Activated naive CD8-positive, alpha-beta T cell treated with anti-CD3 and anti-CD28 coated beads, Interleukin-2, amount 50 U/mL, for 16 hours (primary cell): ENCODE measurements at regions not wholly inside any gene's neighbourhood (a gene's known extent, or its start where the extent isn't known, plus 50 kb on each side); places are given as distances from the start of the nearest gene placed in this dataset.

Experiments
- DNase-seq: peaks from one replicate; pipeline ENCODE4 v3.0.0-alpha.2; 2020; ENCODE audit warnings: low read depth, low spot score

DNA sequence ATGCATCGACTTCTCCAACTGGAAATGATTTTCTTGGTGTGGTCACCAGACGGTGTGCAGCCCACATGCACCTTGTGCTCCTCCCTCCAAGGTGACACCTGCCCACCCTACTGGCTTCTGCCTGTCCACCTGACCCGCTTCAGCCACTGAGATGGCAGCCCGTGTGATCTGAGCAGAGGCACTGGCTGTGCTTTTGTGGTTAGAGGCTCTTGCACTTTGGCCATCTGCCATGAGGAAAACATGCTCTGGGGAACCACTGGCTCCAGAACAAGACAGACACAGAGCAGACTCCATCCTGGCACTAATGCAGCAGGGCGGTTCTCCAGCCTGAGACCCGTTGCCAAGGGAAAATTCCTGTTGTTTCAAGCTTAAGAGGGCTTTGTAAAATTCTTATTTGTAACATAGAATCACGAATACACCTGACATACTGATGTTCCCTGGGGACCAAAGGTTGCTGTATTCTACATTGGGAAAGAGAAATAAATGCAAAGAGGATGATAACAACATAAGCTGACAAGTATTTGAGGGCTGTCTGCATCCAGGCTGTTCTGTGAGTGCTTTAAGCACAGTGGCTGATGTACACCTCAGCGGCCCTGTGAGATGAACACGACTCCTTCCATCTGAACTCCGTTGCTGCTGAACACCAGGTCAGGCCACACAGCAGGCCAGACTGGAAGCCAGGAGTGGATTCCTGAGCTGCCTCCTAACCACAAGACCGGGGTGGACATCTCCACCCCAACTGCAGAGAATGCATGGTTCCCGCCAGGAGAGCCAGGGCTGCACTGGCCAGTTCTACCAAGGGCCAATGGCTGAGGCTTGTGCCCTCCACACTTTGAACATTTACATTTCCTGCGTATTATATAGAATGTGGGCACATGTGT lies 820.4 kb downstream of the GALR1 start:
- DNase-seq = no peak

DNA sequence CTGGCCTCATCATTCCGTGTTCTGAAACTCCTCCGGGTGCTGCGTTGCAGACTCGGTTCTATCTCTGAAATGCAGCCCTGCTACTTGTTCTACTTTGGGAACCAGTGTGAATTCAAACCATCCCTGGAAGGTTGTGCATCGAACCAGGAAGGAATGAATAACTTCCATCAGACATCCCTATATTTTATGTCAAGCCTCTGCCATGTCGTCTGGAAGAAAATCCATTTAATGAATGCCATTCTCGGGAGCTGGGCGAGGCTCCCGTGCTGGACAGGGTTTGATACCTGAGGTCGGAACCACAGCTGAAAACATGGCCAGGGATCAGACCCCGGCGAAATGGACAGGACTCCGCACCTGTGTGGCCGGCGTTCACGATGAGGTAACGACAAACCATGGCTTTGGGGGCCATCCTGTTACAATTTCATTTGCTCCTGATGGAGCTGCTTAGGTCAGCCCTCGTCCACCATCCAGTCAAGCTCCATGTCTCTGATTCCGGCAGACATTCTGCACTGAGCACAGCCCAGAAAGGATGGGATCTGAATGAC lies 821.6 kb downstream of the GALR1 start:
- DNase-seq = no peak

DNA sequence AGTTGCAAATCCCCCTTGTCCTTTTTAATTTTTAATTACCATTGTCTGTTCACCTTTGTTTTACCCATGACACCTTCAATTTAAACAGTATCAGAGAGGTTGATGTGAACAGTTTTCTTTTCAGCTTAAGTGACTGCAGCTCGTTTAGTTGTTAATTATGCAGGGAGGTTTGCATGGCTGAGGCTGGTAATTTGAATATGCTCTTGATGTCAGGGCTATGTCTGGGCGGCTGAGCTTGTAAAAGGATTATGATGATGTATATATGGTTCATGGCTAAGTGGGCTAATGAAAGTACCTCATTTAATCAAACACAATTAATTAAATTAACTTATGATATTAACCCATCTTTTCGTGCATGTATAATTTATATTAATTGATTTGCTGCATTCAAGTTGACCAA lies 822.1 kb downstream of the GALR1 start:
- DNase-seq = no peak

DNA sequence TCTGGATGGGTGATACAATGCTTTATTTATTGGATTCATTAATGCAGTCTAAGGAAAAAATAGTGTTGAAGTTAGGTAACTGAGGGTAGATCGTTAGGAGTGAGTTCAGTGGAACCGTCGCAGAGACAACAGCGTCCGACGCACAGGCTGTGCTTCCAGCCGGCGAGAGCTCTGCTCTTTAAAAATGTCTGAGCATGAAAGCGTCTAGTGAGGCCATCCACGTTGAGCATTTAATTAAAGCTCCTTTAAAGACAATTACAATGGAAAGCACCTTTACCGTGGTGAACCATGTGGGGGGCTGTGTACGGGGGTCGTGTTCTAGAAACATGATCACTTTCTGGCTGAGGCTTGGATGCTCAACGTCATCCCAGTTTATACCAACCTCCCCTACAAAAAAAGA lies 822.7 kb downstream of the GALR1 start:
- no peak for DNase-seq

DNA sequence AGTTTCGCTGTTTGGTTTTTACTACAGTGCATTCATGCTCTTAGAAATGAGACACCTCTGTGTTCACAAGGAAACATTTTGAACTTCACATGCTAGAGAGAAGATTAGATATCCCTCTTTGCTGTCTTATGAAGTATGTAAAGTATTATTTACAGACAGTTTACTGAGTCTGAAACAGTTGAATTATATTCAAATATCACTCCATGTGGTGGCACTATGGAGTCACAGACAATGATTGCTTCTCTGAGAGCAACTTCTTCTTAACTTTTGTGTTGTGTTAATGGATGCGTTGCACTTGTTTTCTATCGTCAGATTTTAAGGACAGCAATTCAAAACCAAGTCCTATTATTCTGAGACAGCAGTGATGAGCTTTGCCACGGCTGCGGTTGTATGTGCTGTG lies 823.6 kb downstream of the GALR1 start:
- no peak for DNase-seq

DNA sequence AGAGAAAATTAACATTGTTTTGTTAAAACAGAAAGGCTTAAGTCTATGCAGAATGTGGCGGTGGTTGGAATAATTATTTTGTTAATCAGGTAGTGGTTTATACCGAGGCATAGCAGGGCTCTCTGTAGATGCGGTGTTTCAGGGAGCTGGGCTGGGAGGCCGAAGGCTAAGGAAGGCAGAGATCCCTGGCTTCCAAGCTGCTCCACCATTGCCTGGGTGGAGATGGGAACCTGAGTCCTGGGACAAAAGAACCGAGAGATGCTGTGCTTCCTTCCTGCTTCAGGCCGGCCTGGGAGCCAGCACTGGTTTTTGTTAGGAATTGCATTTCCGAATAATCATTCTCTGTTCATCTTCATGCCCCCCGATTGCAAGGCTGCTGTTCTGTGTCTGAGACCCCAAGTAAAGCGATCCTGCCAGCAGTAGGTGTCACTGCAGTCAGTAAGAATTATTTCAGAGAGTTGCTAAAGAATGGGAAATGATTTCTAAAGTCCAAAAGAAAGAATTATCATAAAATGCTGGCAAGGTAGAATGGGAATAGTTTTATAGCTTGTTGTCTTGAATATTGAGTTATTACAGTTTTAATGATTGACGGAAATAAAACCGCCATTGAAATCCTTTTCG lies 824.9 kb downstream of the GALR1 start:
- DNase-seq = no peak

DNA sequence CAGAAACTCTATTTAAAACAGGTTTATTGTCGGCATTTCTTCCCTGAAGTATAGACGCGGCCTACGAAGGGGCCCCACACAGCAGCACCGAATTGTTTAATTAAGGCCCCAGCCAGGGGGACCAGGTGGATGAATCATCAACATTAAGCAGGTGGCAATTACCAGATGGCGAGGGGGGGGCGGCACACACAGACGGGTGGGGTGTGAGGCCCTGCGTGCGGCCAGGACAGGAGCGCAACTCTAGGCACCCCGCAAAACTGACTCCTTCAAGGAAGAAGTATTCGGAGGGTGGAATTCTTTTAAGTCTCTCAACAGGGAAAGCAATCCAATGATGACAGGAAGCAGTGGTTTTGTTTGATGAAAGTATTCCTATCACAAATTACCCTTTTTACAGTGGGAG lies 830.4 kb downstream of the GALR1 start:
- DNase-seq = no peak

DNA sequence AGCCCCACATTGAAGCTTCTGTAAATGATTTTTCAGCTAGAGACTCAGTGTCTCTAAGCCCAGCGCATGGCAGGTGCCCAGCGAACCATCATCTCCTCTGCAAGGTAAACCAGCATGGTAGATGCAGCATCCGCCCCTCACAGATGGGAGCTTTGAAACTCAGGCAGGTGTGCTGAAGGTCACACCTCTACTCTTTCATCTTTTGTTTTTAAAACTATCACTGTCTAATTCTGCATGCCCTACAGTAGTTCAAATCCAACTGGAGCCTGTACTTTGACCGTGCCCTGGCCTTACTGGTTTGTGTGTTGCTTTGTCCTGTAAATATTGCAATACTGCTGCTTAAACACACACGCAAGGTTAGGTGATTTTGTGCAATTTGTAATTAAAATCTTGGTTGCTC lies 831.1 kb downstream of the GALR1 start:
- DNase-seq = no peak

DNA sequence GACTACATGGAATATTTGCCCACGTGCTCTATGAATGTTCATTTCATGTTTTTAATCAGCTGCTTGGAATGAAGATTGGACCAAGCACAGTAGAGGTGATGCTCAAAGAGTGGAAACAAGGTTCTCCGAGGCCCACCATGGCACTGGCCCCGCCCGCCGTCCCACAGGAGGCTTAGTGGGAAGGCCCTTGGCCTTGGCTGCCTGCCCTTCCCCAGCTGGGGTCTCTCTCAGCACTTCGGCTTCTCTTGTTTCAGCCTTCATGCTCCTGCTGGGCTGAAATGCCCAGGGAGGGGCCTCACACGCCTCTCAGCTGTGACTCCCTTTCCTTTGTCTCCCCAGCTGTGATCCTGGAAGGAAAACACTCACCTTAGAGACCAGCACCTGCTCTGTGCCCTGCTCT lies 833.2 kb downstream of the GALR1 start:
- no peak for DNase-seq

DNA sequence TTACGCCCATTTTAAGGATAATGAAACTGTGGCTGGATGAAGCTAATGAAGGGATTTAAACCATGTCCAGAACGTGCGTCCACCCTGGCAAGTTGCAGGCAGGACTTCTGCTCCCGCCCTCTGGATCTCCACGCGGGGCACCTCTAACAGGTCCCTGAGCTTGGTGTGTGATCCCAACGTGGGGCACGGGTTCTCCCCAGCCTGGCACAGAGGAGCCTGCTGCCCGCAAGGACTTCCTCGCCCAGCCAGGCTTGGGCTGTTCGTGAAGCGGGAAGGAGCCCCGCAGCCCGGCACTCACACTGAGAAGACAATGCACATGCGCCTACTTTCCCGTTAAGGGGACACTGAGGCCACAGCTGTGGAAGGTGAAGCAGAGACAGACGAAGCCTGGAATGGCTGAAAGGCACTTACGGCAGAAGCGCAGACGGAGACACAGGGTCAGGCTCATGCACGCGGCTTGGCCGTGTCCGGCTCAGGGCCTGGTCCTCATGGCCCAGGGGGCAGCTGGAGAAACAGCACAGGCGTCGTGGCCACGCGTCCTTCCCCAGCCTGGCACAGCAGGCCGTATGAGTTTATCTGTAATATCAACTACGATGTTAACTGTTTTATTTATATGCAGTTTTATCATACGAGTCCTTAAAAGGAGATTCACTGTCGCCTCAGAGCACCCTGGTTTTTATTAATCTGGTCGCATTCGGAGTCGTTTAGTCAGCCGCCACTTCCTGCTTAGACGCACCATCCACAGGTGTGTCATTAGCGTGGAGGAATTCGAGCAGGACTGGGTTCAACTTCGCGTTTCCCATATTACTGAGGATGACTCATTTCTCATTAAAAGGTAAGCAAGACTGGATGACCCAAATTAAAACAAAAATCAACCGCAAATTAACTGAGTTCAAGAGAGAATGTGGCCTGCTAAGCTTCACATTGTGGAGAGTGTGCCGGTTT lies 835.9 kb downstream of the GALR1 start:
- no peak for DNase-seq

DNA sequence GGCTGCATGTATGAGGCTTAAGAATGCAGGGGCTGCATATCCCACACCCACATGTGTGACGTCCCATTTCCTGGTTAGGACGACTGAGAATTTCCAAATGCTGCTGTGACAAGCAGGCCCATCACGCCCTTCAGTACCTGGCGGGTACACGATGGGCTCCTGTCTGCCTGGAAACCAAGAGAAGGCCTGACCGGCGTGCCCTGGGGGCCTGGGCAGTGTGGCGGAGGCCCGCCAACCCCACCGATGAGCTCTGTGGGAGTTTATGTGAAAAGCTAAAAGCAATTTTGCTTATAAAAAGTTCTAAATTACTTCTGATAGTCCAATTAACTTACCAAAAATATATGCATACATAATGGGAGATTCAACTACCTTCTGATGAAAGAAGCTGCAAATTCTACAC lies 837.3 kb downstream of the GALR1 start:
- no peak for DNase-seq

DNA sequence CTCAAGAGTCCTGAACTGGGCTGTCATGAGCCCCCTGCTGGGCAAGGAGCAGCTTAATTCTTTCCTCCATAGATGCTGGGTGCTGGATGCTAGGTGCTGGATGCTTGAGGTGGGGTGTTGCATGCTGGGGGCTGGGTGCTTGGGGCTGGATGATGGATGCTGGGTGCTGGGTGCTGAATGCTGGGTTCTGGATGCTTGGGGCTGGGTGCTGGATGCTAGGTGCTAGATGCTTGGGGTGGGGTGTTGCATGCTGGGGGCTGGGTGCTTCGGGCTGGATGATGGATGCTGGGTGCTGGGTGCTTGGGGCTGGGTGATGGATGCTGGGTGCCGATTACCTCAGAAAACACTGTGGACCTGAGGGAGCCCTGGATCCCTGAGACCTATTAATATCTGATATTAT lies 837.7 kb downstream of the GALR1 start:
- no peak for DNase-seq

DNA sequence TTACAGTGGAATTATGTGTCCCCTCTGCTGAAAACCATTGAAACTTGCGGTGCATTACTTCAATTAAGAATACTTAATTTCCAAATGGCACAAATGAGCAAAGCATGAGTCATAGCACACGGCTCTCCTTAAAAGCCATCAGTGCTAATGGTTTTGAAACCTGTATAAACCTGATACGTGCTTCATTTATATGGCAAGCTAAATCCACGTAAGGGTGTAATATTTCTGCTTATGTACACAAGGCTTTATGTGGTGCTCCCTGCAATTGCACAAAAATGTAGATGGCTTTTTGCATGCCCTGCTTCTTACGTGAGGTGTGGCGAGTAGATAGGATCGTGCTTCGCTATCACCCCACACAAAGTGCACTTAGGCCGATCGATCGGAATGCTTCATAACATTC lies 840.9 kb downstream of the GALR1 start:
- DNase-seq = no peak

DNA sequence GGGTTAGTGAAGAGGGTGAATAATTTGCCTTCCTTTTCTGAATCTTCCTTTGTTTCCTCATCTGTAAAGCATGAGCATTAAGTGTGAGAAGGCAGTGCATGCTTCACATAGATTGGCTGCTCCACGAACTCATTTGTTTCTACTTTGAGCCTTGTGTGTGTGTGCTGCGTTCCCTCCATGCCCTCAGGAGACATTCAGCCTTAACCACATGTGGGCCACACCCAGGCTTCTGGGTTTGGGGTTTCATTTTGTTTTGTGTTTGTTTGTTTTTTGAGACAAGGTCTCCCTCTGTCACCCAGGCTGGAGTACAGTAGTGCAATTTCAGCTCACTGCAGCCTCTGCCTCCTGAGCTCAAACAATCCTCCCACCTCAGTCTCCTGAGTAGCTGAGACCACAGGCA lies 843.3 kb downstream of the GALR1 start:
- DNase-seq = no peak

DNA sequence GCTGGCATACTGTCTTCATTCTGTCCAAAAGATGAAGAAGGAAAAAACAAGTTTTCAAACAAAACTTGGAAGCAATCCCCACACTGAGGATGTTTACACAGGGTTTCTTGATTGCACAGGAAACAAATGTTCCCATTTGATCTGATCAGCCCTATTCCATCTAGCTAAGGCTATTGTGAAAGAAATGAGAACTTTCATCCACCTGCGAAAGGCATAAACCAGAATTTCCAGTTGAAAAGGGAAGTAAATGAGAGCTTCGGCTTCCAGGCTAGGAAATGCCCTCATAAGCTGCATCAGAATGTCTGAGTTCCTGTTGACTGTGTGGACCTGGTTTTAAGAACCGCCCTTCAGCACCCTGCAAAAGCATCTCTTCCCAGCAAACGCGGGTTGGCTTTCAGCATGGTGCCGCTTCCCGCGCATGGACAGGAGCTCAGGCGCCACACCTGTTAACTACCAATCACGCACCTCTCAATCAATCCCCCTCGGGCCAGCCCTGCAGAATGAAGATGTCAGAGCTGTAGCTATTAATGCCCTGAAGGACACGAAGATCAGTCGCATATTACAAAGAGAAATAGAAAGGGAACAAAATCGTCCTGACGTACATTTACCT lies 850.4 kb downstream of the GALR1 start:
- DNase-seq = no peak

DNA sequence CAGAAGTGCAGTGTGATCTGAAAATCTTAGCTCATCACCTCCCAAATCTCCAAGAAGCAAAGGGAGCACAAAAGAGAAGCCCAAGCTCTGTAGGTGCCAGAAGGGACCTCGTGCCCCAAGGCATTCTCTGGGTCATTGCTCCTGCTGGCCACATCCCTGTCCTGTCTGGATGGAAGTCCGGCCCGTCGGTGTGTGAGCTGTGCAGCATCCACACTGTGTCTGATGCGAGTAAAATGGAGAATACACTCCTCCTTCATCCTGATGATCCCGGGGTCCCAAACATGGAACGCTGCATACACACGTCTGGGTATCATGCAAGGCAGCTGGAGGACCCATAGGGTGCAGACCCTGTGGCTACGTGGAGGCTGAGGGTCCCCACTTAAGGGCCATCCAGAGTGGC lies 851.4 kb downstream of the GALR1 start:
- no peak for DNase-seq

DNA sequence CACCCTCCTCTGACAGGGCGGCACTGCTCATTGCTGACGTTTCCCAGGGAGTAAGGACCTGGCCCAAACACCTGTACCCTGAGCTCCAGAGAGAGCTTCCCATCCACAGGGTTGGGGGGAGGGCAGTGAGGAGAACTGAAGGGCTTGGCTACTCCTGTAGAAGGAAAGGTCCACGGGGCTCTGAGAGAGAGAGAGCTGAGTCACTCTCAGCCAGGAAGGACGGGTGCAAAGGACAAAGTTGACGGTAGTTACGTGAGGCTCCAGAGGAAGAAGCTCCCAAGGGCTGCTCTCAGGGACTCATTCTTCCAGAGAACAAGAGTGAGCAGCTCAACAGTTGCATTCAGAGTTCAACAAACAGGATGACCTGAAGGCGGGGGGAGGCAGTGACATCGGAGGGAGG lies 852.5 kb downstream of the GALR1 start:
- DNase-seq = no peak

DNA sequence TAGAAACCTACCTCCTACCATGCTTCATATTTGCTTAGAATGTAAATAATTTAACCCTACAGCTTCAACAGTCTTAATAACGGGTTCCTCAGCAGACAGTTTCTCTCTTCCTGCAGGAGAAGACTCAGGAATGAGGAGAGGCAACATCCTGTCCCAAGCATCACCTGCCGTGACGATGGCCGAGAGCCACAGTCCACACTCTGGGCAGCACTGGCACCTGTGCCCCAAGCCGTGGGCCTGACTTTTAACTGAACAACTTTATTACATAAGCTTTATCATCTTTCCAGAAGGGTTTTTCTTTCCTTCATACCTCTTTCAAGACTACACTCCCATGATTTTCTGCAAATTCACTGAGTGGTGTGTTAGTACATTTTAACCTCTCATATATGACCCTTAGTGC lies 856.0 kb downstream of the GALR1 start:
- no peak for DNase-seq

DNA sequence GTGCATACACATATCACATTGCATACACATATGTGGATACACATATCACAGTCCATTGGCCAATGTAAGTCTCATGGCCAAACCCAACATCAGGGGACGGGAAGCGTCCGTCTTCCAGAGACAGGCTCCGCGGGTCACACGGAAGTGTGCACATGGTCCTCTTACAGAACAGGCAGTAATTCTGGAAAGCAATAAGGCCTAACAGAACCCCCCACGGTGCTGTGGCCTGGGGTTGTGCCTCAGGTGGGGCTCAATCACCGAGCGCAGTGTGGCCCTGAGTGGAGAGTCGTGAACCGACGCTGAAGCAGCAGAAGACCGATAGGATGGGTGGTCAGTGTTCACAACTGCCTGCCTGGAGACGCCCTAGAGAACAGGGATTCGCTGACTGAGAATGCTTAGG lies 857.3 kb downstream of the GALR1 start:
- no peak for DNase-seq

DNA sequence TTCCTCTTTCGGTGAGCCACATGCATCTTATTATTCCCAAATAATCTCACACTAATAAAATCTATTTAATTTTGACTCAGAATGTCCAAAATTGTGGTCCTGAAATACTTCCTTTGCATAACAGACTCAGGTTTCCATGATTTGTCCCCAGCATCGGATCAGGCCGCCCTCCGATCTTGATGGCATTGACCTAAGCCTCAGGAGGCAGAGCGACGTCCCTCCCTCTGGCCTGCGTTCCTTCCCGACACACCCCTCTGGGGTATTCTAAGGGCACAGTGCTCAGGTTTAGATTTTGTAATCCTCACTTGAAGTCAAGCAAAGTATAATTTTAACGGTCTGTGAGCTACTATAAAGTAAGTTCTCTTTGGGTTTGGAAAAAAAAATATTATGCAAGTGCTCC lies 857.7 kb downstream of the GALR1 start:
- no peak for DNase-seq

DNA sequence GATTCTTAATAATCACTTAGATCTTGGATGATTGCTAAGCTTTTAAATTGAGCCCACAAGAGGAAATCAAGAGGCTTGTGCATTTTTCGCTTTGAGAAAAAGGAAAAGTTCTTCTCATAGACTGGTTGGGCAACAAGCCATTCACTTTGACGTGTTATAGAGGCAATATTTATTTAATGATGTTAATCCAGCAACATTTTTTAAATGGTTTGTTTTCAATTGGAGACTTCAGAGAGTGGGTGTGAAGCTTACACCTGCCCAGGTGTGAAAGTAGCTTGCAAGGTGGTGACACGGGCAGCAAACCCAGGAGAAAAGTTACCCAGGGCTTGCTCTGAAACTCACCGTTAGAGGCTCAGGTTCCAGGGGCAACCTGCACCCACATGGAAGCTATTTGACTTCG lies 858.9 kb downstream of the GALR1 start:
- no peak for DNase-seq
